ENCODE measurements at regions not wholly inside any gene's neighbourhood (a gene's known extent, or its start where the extent isn't known, plus 50 kb on each side); places are given as distances from the start of the nearest gene placed in this dataset.
"Not testable (repeated sequence)": the region's sequence is repeated elsewhere in the genome, so short reads cannot be mapped to it uniquely, and the experiment has no call there.

GRCh38 chr2:239818531-239819011 lies 206.6 kb downstream of the NDUFA10 start:
- no peak for DNase-seq (ENCODE audit: low spot score)

DNA sequence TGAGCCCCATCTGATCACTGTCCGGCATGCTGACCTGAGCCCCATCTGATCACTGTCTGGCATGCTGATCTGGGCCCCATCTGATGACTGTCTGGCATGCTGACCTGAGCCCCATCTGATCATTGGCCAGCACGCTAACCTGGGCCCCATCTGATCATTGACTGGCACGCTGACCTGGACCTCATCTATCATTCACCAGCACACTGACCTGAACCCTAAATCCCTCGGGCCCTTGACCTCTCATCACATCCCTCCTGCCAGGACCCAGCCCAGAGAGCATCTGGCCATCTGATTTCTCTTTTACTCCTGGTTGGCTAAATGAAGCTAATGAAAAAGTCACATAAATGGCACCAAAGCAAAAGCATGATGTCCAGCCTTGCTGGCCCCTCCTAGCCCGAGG lies 207.1 kb downstream of the NDUFA10 start:
- no peak for DNase-seq (ENCODE audit: low spot score)

- DNase-seq (ENCODE audit: low spot score): not testable (repeated sequence)
These were observed 207.6 kb downstream of the NDUFA10 start for GRCh38 chr2:239817468-239818031.

- DNase-seq (ENCODE audit: low spot score): no peak
These were observed 208.3 kb downstream of the NDUFA10 start for GRCh38 chr2:239816576-239817467.

DNA sequence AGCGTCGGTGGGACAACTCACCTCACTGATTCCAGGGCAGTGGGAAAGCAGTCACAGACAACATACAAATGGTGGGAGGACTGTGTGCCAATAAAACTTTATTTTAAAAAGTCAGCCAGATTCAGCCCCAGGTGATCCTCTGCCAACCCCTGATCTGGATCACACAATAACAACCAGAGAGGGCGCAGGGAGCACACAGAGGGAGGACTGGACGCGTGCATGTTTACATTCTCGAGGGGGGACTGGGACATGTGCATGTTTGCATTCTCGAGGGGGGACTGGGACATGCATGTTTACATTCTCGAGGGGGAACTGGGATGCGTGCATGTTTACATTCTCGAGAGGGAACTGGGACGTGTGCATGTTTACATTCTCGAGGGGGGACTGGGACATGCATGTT lies 209.5 kb downstream of the NDUFA10 start:
- no peak for DNase-seq (ENCODE audit: low spot score)

DNA sequence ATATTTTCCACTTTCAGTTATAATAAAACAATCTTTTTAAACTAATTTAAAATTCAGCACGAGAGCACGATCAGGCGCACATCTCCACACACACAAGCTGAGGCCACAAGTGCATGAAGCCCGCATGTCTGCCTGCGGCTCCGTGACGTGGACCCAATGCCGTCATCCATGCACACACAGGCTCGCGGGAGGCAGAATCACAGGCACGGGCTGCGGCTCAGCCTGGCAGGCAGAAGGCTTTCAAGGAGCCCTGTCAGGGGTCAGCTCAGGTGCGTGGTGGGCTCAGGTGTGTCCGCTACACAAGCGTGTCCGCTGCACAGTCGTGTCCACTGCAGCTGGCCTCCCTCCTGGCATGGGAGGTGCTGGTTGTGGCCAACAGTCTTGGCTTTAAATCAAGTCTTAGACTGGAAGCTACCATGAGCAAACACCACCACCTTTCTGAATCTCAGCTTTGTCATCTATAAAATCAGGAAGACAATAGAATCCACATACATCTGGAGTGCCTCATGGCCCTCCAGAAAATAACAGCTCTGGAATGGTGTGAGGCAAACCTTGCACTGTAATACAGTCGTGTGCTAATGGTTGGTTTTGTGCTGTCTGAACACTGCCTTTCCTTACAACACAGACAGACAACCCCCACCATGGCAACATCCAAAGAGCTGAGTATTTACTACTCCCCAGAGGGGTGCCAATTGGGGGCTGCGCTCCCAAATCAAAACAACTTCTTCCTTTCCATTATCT lies 210.1 kb downstream of the NDUFA10 start:
- DNase-seq (ENCODE audit: low spot score): no peak

DNA sequence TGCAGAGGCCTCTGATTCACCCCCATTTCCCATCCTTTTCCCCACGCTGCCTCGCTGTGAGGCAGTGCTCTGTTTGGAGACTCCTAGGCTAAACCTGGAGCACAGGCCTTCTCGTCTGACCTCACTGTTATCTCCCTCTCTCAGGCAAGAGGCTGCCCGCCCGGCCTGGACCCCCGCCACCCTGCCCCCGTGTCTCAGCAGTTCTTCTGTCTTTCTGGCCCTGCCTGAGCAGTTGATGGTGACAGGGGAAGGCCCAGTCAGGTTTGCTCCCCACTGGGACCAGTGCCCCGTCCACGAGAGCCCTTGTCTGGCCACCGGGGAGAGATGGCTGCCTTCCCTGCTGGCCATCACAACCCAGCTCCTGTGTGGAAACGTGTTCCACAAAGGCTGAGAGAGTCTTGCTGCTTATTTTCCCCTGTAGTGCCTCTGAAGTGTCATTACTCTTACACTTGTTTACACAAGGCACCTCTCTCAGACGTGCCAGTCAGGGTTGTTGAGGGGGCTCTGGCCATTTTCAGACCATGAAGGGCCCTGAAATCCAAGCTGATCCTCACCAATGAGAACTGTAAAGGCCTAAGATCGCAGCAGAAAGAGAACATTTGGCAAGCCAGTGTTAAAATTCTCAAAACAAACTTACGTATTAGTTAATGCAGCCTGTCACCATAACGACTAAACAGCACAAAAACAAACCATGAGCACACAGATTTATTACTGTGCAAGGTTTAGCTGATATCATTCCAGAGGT lies 210.9 kb downstream of the NDUFA10 start:
- no peak for DNase-seq (ENCODE audit: low spot score)

DNA sequence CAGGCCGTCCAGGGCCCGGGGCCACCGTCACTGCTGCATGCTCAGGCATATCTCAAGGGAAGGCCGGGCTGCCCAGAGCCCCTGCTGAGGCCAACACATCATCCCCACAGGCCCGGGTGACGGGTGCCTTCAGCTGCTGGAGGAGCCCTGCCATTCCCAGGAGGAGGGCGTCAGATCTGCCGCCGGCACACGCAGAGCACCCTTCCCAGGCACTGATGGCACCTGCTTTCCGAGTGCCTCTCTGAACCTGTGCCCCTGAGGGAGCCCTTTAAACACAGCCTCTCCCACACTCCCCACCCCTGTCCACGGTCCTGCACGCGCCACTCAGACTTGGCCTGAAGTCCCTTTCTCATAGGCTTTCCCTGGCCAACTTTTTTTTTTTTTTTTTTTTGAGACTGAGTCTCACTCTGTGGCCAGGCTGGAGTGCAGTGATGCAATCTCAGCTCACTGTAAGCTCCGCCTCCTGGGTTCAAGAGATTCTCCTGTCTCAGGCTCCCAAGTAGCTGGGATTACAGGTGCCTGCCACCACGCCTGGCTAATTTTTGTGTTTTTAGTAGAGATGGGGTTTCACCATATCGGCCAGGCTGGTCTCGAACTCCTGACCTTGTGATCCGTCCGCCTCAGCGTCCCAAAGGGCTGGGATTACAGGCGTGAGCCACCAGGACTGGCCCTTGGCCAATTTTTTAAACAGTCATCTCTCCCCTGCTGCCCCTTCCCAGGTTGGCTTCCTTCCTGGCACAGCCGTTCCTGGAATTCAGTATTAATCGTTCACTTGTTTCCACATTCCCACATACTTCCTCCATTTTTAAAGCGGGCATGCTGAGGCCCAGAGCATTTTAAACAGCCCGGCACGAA lies 211.7 kb downstream of the NDUFA10 start:
- no peak for DNase-seq (ENCODE audit: low spot score)

GRCh38 chr2:239811806-239812560 lies 213.2 kb downstream of the NDUFA10 start:
- DNase-seq (ENCODE audit: low spot score): no peak

DNA sequence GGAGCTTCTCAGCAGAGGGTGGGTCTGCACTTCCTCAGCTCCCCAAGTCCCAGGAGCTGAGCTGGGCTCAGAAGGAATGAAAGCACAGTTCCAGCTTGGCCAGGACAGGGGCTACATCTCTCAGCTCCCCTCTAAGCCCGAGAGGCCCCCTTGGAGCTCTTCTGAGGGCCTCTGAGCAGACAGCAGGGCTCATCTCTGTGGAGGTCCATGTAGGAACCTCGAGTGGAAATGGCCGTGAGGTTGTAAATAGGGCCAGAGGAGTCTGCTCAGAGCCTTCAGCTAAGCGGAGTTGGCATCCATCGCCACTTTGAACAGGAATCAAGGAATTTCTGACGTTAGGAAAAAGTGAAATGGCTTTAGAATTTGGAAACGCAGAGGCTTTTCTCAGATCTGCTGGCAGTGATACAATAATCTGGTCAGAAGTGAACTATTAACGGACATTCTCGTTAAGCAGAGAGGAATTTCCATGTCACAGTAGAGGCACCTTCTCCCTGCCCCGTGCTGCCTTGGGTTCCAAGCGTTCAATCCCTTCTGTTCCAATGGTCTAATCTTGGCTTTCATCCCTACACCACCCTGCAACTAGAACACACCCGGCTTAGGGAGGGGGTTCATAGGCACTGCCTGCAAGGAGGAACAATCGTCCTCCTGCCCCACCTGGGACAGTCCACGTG lies 213.9 kb downstream of the NDUFA10 start:
- no peak for DNase-seq (ENCODE audit: low spot score)

DNA sequence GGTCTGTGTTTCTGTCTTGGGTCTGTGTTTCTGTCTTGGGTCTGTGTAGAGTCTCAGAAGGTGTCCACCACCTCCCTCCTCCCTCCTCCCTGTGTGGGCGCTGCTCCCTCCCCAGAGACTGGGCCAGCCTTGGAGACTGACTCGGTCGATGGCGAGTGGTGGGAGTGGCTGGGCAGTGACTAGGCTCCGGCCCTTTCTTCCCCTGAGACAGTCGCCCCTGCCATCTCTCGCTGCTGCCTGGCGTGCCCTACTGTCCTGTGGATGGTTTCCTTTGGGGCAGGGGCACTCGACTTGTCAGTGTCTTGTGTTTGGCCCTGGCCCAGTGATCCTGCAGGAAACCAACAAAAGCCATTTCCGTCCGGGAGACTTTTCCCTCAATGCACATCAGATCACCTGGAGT lies 215.8 kb downstream of the NDUFA10 start:
- no peak for DNase-seq (ENCODE audit: low spot score)

DNA sequence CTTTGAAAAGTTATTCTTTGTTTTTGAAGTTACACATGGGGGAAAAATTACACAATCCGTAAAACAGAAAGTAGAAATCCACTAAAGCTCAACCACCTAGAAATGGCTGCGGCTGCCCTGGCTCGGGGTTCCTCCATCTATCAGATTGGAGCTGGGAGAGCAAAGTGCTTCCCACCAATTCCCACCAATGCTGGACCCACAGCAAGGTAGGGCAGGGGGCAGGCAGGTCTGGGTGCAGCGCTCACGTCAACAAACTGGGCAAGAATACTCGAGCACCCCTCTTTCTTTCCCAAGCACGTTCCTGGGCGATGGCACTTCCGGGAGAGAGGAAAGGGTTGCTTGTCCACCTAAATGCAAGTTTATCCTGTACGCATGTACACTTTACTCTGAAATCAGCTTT lies 217.6 kb downstream of the NDUFA10 start:
- peak; percentile 2 for DNase-seq (ENCODE audit: low spot score)

DNA sequence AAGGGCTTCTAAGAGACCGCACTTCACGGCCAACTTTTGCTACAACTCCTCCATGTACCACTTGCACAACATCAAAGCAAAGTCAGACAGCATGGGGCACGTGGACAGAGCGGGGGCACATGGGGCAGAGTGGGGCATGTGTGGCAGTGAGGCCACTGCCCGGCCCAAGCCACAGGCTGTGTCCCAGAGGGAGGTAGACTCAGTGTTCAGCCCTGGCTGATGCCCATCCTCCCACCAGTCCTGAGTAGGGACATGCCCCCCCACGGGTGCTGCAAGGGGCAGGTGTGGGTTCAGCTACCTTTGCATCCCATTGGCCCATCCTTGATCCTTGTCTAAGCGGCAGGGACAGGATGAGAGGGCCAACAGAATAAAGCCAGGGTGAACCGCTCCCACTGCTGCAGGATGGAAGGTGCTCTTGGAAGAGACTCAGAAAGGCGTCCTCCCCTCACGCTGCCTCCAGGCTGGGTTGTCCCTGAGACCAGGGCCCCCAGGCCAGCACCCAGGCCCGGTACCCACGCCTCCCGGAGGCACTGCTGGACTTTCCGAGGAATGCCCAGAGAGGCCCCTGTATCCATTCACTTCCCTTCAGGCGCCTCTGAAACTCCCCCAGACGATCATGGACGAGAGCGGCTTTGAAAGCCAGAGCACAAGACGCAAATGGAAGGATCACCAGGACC lies 218.2 kb downstream of the NDUFA10 start:
- DNase-seq (ENCODE audit: low spot score): peak; percentile 5

DNA sequence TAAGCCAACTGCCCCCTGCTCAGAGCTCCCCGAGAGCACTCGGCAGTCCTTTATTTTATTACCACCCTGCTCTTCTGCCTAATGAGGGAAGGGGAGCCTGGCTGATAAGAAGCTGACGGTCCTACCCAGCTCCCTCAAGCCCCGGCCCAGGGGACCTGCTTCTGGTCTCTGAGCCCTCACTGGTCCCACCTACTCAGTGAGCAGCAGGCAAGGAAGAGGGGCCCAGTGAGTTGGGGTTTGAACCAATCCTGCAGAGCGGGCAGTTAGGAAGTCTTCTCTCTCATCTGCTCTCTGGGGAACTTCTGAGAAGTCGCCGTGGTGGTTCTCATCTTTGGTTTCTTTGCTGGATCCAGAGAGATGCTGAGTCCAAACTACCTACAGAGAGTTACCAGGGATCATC lies 218.9 kb downstream of the NDUFA10 start:
- peak; percentile 4 for DNase-seq (ENCODE audit: low spot score)

GRCh38 chr2:239805414-239805813 lies 219.7 kb downstream of the NDUFA10 start:
- no peak for DNase-seq (ENCODE audit: low spot score)

- peak; percentile 4 for DNase-seq (ENCODE audit: low spot score)
These were observed 220.2 kb downstream of the NDUFA10 start for GRCh38 chr2:239805043-239805329.

DNA sequence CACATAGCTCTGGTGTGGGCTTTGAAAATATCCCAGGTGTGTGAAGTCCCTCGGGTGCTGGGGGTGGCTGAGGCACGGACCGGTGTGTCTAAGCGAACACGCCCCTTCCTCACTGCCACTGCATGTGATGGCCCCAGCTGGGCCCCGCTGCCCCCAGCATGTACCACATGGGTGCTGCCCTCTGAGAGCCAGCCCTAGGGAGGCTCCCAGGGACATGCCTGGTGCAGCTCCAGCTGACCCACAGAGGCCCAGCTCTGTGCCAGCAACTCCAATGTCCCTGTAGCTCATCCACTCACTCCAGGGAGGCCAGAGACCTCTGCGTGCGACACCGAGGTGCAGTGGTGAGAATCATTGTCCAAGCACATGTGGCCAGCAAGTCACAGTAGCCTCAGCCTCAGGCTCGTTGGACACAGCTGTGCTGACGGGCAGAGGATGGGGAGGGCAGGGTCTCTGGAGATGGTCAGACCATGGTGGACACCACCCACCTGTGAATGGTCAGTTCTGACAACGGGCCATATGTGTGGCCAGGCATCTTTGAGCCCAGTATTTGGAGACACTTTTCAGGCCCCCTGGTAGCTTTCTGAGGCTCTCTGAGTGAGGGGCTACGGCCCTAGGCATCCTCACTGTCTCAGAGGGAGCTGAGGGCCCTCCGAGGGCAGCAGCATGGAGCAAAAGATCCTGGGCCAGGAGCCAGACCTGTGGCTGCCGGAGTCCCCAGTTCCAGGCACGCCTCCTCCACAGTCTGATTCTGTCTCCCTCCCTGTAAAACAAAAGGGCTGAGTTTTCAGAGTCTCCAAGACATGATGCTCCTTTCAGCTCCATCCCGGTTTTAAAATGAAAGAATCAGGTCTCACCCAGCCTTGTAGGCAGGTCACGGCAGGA lies 220.7 kb downstream of the NDUFA10 start:
- peak; percentile 4 for DNase-seq (ENCODE audit: low spot score)

DNA sequence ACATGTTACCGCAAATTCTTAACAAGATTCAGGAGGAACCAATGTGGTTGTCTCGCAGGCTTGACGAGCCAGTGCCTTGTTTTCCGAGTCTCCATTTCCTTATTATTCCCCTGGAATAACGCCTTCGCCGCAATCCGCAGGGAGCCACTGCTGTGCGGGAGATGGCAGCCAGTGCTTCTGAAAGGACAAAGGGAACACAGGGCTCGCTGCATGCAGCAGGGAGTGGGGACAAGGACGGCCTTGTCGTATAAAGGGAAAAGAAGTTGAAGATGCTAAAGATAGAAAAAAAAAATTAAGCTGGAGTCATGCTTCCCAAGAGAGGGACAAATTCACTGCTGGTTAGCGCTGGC lies 221.4 kb downstream of the NDUFA10 start:
- no peak for DNase-seq (ENCODE audit: low spot score)
